Stomach (tissue), 8 donors: ENCODE measurements at regions not wholly inside any gene's neighbourhood (a gene's known extent, or its start where the extent isn't known, plus 50 kb on each side); places are given as distances from the start of the nearest gene placed in this dataset.

Experiments used
- DNase-seq, 2 donors: peaks; one replicate each; pipeline versions ENCODE4 v3.0.0 to v3.0.0-alpha.2; 2013 to 2019
- H3K27ac ChIP-seq, 5 donors: fragments of 200-600 bp in 4 of 5; sonication (generic) in 4 of 5; one replicate each; pipeline ENCODE4 v1.5.1; 2013 to 2019; ENCODE audit warnings: mild to moderate bottlenecking in 1 of 5, moderate library complexity in 1 of 5
- H3K27me3 ChIP-seq, 3 donors: fragments of 200-600 bp; sonication (generic); one replicate each; pipeline ENCODE4 v1.5.1; 2017 to 2019; ENCODE audit warnings: mixed run types in 1 of 3
- H3K36me3 ChIP-seq, 4 donors: fragments of 200-600 bp; sonication (generic); 1 replicate in 3 of 4; 2 replicates in 1 of 4; pipeline ENCODE4 v1.5.1; 2016 to 2019
- H3K4me1 ChIP-seq, 4 donors: fragments of 200-600 bp; sonication (generic); one replicate each; pipeline ENCODE4 v1.5.1; 2016 to 2019
- H3K4me3 ChIP-seq, 4 donors: fragments of 200-600 bp; sonication (generic) in 3 of 4; one replicate each; pipeline ENCODE4 v1.5.1; 2016 to 2019; ENCODE audit warnings: mild to moderate bottlenecking in 1 of 4
- H3K9me3 ChIP-seq, 4 donors: fragments of 200-600 bp; sonication (generic); one replicate each; pipeline ENCODE4 v1.5.1; 2016 to 2019
- CTCF ChIP-seq, 7 experiments: fragments of 450-650 bp in 4 of 7; fragments of 200-600 bp in 3 of 7; sonication (generic) in 3 of 7; IDR thresholded peaks; one replicate each; pipeline ENCODE4 v1.5.1; 2016 to 2019; ENCODE audit warnings: antibody characterized with exemption in 7 of 7, control low read depth in 2 of 7, mild to moderate bottlenecking in 1 of 7
- EP300 ChIP-seq: sonication (generic); formaldehyde crosslinking; IDR thresholded peaks from one replicate; pipeline ENCODE4 v1.6.1; 2017; ENCODE audit warnings: antibody characterized with exemption
- POLR2A ChIP-seq, 4 donors: fragments of 450-650 bp; IDR thresholded peaks; one replicate each; pipeline ENCODE4 v1.6.1; 2016; ENCODE audit warnings: antibody characterized with exemption in 4 of 4, control low read depth in 2 of 4, mild to moderate bottlenecking in 1 of 4, moderate library complexity in 1 of 4
- POLR2AphosphoS5 ChIP-seq, 3 donors: sonication (generic); formaldehyde crosslinking; IDR thresholded peaks; one replicate each; pipeline ENCODE4 v1.6.1; 2016; ENCODE audit warnings: antibody characterized with exemption in 3 of 3
- WGBS, 5 donors: extraction: QIAGEN DNeasy Blood & Tissue Kit in 3 of 5; methylation state at CpG; one replicate each; pipeline versions ENCODE4 v1.1.5 to v1.1.7; 2013 to 2018; 5-methylcytosine and 5-hydroxymethylcytosine counted together
- intact Hi-C: fragments of 100-400 bp; cut with DNase I; formaldehyde crosslinking; loops from one replicate; pipeline ENCODE4 v1.15.1; 2023; ENCODE audit warnings: low total_unique reads
- donor health status: healthy with polysubstance abuse.
- donor health status: Bipolar disorder and iron deficiency.
- donor health status: healthy.

DNA sequence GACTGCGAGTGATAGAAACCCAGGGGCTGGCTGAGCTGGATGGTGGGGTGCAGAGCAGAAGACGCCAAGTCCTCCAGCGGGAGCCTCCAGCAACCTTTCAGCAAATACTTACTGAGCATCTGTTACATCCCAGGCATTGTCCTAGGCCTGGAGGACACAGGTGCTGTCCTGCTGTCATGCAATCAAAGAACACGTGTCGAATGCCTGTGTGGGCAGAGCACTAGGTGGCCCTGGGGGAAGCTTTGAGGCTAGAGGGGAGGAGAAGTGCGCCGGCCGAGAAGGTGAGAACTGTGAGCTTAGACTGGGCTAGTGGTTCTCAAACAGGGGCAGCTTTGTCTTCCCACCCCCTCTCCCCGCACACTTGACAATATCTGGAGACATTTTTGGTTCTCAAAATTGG is 233.6 kb downstream of the BMP7 start:
- intact Hi-C loops, result no loop called here
- Histone ChIP-seq H3K4me1 (no peaks in the 10 kb centered on the region), H3K27ac (no peak overlapping the region), H3K4me3 (no peak overlapping the region), H3K27me3 (peaks cover 0 to 62% (median 0%) of the 10 kb centered on the region in 3 donors), H3K36me3 (no peaks in the 10 kb centered on the region), H3K9me3 (peaks cover 0 to 10% (median 4%) of the 10 kb centered on the region in 4 donors)
- WGBS, 5 donors, result 57 to 77% (median 67%) methylated on average over 9 of the region's 9 CpGs
- TF ChIP-seq CTCF (IDR thresholded peaks at IDR 0.05) (no peak), EP300 (no peak), POLR2AphosphoS5 (IDR thresholded peaks at IDR 0.05) (no peak), POLR2A (IDR thresholded peaks at IDR 0.05) (no peak)
- no peak for DNase-seq

DNA sequence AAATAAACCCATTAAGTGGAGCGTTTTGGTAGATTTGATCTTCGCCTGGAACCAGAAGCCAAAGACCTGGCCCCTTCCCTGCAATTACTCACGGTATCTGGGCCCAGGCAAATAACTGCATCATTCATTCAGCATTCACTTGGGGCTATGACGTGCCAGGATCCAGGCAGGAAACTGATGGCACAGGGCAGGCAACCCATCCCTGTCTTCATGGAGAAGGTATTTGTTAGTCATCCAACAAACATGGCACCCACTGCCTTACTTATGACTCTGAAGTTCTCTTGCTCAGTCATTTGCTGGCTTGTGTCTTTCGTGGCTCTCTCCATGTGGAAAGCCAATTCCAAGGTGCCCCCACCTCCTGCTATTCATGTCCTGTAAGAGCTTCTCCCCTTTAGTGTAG is 232.4 kb downstream of the BMP7 start:
- no peak for TF ChIP-seq CTCF (IDR thresholded peaks at IDR 0.05)
- TF ChIP-seq POLR2A (IDR thresholded peaks at IDR 0.05), result no peak
- TF ChIP-seq POLR2AphosphoS5 (IDR thresholded peaks at IDR 0.05), result no peak
- TF ChIP-seq EP300, result no peak
- no peak overlapping the region for H3K27ac ChIP-seq
- peaks cover 0 to 10% (median 4%) of the 10 kb centered on the region in 4 donors for H3K9me3 ChIP-seq
- intact Hi-C loops, result no loop called here
- peaks cover 0 to 60% (median 0%) of the 10 kb centered on the region in 3 donors for H3K27me3 ChIP-seq
- no peaks in the 10 kb centered on the region for H3K4me1 ChIP-seq
- 63 to 83% (median 75%) methylated on average over 5 of the region's 5 CpGs for WGBS, 5 donors
- no peak overlapping the region for H3K4me3 ChIP-seq
- DNase-seq, result no peak
- H3K36me3 ChIP-seq, result no peaks in the 10 kb centered on the region

- no peak for TF ChIP-seq POLR2A (IDR thresholded peaks at IDR 0.05)
- no peak for TF ChIP-seq EP300
- TF ChIP-seq CTCF (IDR thresholded peaks at IDR 0.05), result no peak
These were observed 228.8 kb downstream of the BMP7 start for GRCh38 chr20:57037689-57038088.

DNA sequence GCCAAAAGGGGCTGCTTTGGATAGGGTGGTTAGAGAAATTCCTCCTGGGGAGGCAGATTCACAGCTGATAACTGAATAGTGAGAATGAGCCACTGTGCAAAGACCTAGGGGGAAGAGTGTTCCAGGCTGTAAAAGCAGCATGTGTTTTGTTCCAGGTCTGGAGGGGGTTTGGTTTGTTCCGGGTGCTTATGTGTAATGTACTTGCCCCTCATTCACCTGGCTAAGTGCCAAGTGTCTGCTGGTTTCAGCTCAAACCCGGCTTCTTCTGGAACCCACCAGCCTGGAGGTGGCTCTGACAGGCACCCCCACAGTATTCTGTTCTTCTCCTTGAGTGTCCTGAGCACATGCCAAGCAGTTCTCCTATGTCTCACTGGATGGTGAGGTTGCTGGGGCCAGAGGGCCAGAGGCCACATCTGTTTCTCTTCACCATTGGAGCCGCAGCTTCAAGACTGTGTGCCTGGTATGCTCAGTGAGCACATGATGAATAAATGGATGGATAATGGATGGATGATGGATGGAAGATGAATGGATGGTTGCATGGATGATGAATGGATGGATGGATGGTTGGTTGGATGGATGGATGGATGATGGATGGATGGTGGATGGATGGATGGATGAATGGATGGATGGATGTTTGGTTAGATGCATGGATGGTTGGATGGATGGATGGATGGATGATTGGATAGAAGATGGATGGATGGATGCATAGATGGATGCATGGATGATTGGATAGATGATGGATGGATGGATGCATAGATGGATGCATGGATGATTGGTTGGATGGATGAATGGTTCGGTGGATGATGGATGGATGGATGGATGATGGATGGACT is 227.6 kb downstream of the BMP7 start:
- no peak for TF ChIP-seq POLR2A (IDR thresholded peaks at IDR 0.05)
- TF ChIP-seq CTCF (IDR thresholded peaks at IDR 0.05), result no peak
- no peak for TF ChIP-seq POLR2AphosphoS5 (IDR thresholded peaks at IDR 0.05)
- TF ChIP-seq EP300, result no peak
- intact Hi-C loops, result no loop called here
- WGBS, 5 donors, result 70 to 83% (median 80%) methylated on average over 4 of the region's 4 CpGs
- H3K4me1 ChIP-seq, result peaks cover 0 to 5% (median 2%) of the 10 kb centered on the region in 4 donors
- no peak overlapping the region for H3K4me3 ChIP-seq
- H3K36me3 ChIP-seq, result no peaks in the 10 kb centered on the region
- no peak for DNase-seq
- peaks cover 0 to 21% (median 4%) of the 10 kb centered on the region in 3 donors for H3K27me3 ChIP-seq
- H3K27ac ChIP-seq, result no peak overlapping the region
- peaks cover 0 to 10% (median 4%) of the 10 kb centered on the region in 4 donors for H3K9me3 ChIP-seq

More at GRCh38 chr20:57037689-57038088, 228.8 kb downstream of the BMP7 start:
- DNase-seq, result no peak
- 72 to 89% (median 77%) methylated on average over 3 of the region's 3 CpGs for WGBS, 5 donors
- H3K27me3 ChIP-seq, result peaks cover 0 to 28% (median 0%) of the 10 kb centered on the region in 3 donors
- no peak overlapping the region for H3K27ac ChIP-seq
- H3K9me3 ChIP-seq, result peaks cover 0 to 10% (median 4%) of the 10 kb centered on the region in 4 donors
- no peak overlapping the region for H3K4me3 ChIP-seq
- intact Hi-C loops, result no loop called here
- peaks cover 0 to 5% (median 2%) of the 10 kb centered on the region in 4 donors for H3K4me1 ChIP-seq
- H3K36me3 ChIP-seq, result no peaks in the 10 kb centered on the region
